Heart left ventricle (tissue), 13 donors: ENCODE measurements at regions not wholly inside any gene's neighbourhood (a gene's known extent, or its start where the extent isn't known, plus 50 kb on each side); places are given as distances from the start of the nearest gene placed in this dataset.

Experiments used
- POLR2A ChIP-seq, 2 donors: fragments of 450-650 bp; IDR thresholded peaks; one replicate each; pipeline ENCODE4 v1.6.1; 2017; ENCODE audit warnings: antibody characterized with exemption in 2 of 2, mild to moderate bottlenecking in 2 of 2, moderate library complexity in 2 of 2
- TF ChIP-seq, protein P1 (sequence below), 12 donors: fragments of 200-600 bp; sonication (generic) in 4 of 12; IDR thresholded peaks; one replicate each; pipeline versions ENCODE4 v1.5.0 to v1.8.0; 2018 to 2022; ENCODE audit warnings: antibody characterized with exemption in 12 of 12, mild to moderate bottlenecking in 5 of 12
- donor health status: ischemic (EF 13 %, LVEDD 7.1; RV severe dilation, severe dysfunction).
- donor health status: DM: no; HTN: yes; CAD: no.
- donor health status: DM: no; HTN: no; CAD: no.
- donor health status: ischemic (EF 25% LVEDD 6.9; RV normal size, moderate dysfunction).
- donor health status: ischemic (EF 25% LVEDD 5.7; RV mildly dilated, moderate dysfunction).
- donor health status: ischemic (EF 35%, LVEDD 5.7; RV mildly dilated, moderate dysfunction).
- donor health status: nonischemic (EF 11% LVEDD 7.7; RV severe dilation, severe dysfunction).
- donor health status: DM: yes; HTN: yes; CAD: no.
- donor health status: PGD.
- donor health status: ischemic (EF 29% LVEDD 5.4; RV normal size, mild dysfunction).
- donor health status: nonischemic (EF 23%, LVEDD 6.1; RV moderate dilation, normal function).

DNA sequence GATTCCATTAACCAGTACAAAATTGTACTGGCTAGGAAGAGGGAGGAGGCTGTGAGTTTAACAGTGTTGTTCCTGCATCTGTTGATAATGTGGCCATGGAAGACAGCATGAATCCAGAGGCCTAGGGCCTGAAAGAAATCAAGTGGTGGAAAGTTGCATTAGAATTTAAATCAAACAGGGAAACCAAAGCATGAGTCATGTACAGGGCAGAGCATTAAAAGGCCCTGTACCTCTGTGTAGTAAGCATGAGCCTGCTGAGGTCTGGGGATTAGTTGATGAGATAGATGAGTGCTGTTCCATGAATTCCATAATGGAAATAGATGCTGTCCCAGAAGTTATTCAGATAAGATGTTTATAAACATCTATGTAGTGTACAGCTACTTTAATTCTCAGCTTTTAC lies 58.3 kb downstream of the MID1IP1 start:
- TF ChIP-seq, protein P1, sequence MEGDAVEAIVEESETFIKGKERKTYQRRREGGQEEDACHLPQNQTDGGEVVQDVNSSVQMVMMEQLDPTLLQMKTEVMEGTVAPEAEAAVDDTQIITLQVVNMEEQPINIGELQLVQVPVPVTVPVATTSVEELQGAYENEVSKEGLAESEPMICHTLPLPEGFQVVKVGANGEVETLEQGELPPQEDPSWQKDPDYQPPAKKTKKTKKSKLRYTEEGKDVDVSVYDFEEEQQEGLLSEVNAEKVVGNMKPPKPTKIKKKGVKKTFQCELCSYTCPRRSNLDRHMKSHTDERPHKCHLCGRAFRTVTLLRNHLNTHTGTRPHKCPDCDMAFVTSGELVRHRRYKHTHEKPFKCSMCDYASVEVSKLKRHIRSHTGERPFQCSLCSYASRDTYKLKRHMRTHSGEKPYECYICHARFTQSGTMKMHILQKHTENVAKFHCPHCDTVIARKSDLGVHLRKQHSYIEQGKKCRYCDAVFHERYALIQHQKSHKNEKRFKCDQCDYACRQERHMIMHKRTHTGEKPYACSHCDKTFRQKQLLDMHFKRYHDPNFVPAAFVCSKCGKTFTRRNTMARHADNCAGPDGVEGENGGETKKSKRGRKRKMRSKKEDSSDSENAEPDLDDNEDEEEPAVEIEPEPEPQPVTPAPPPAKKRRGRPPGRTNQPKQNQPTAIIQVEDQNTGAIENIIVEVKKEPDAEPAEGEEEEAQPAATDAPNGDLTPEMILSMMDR (IDR thresholded peaks at IDR 0.05) = no peak
- no peak for TF ChIP-seq POLR2A (IDR thresholded peaks at IDR 0.05)
